ENCODE measurements at regions not wholly inside any gene's neighbourhood (a gene's known extent, or its start where the extent isn't known, plus 50 kb on each side); places are given as distances from the start of the nearest gene placed in this dataset.

- TF ChIP-seq EZH2 (IDR thresholded peaks at IDR 0.05; ENCODE audit: insufficient read depth, low read length) (no peak), CTCF (IDR thresholded peaks at IDR 0.05; ENCODE audit: insufficient read depth, low read depth, low read length) (no peak)
- H4K20me1 ChIP-seq (ENCODE audit: insufficient read depth, low read length): no peaks in the 10 kb centered on the region
- no peaks in the 10 kb centered on the region for H3K4me1 ChIP-seq (ENCODE audit: insufficient read depth, low read length)
- no peak overlapping the region for H3K9ac ChIP-seq (ENCODE audit: low read length)
- no peaks in the 10 kb centered on the region for H3K27me3 ChIP-seq (ENCODE audit: insufficient read depth, low read length)
- Mint-ChIP-seq H3K36me3 (ENCODE audit: low read depth, unreplicated experiment) (no peaks in the 10 kb centered on the region), H3K27ac (ENCODE audit: unreplicated experiment) (no peak overlapping the region), H3K9me3 (ENCODE audit: unreplicated experiment) (peaks cover 10% of the 10 kb centered on the region), H3K4me3 (ENCODE audit: unreplicated experiment) (no peak overlapping the region), H3K4me1 (ENCODE audit: low read depth, unreplicated experiment) (peaks cover 1% of the 10 kb centered on the region), H3K27me3 (ENCODE audit: low read depth, unreplicated experiment) (peaks cover 2% of the 10 kb centered on the region)
- no peak for DNase-seq (ENCODE audit: low read depth)
- H3K4me3 ChIP-seq (ENCODE audit: insufficient read depth, low read depth, low read length): no peak overlapping the region
- H3K36me3 ChIP-seq (ENCODE audit: insufficient read depth, low read length): no peaks in the 10 kb centered on the region
- H3K4me2 ChIP-seq (ENCODE audit: low read length): no peak overlapping the region
- H3K9me3 ChIP-seq (ENCODE audit: insufficient read depth, low read depth, low read length): peaks cover 2% of the 10 kb centered on the region
- H2AFZ ChIP-seq (ENCODE audit: low read depth, low read length): no peak overlapping the region
- no peaks in the 10 kb centered on the region for H3K79me2 ChIP-seq (ENCODE audit: insufficient read depth, low read length)
- H3K27ac ChIP-seq (ENCODE audit: low read depth, low read length): no peak overlapping the region
- no peak for FAIRE-seq
Measured at GRCh38 chr2:122182616-122183355, 427.3 kb downstream of the TSN start.

DNA sequence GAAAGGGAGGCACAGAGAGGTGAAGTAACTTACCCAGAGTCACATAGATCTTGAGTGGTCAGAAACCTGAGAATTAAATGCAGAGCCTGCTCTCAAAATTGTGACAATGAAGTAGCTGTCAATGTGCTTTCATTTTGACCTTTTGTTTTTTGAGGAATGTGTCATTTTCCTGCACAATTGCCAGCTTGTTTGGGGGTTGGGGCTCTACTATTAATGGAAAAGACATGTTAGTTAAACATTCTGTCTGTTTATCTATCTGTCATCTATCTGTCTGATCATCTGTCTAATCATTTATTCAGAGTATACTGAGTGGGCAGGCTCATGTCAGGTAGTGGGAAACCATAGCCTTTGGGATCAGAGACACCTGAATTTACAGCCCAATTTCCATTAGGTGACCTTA lies 428.4 kb downstream of the TSN start:
- no peak for TF ChIP-seq EZH2 (IDR thresholded peaks at IDR 0.05; ENCODE audit: insufficient read depth, low read length)
- TF ChIP-seq CTCF (IDR thresholded peaks at IDR 0.05; ENCODE audit: insufficient read depth, low read depth, low read length): no peak
- Histone ChIP-seq H2AFZ (ENCODE audit: low read depth, low read length) (no peak overlapping the region), H4K20me1 (ENCODE audit: insufficient read depth, low read length) (no peaks in the 10 kb centered on the region), H3K4me1 (ENCODE audit: insufficient read depth, low read length) (no peaks in the 10 kb centered on the region), H3K27me3 (ENCODE audit: insufficient read depth, low read length) (no peaks in the 10 kb centered on the region), H3K9ac (ENCODE audit: low read length) (no peak overlapping the region), H3K9me3 (ENCODE audit: insufficient read depth, low read depth, low read length) (peaks cover 2% of the 10 kb centered on the region), H3K27ac (ENCODE audit: low read depth, low read length) (no peak overlapping the region), H3K36me3 (ENCODE audit: insufficient read depth, low read length) (no peaks in the 10 kb centered on the region), H3K4me3 (ENCODE audit: insufficient read depth, low read depth, low read length) (no peak overlapping the region), H3K79me2 (ENCODE audit: insufficient read depth, low read length) (no peaks in the 10 kb centered on the region), H3K4me2 (ENCODE audit: low read length) (no peak overlapping the region)
- H3K9me3 Mint-ChIP-seq (ENCODE audit: unreplicated experiment): peaks cover 14% of the 10 kb centered on the region
- no peaks in the 10 kb centered on the region for H3K36me3 Mint-ChIP-seq (ENCODE audit: low read depth, unreplicated experiment)
- H3K4me3 Mint-ChIP-seq (ENCODE audit: unreplicated experiment): no peak overlapping the region
- H3K4me1 Mint-ChIP-seq (ENCODE audit: low read depth, unreplicated experiment): peaks cover 1% of the 10 kb centered on the region
- FAIRE-seq (no peak), DNase-seq (ENCODE audit: low read depth) (no peak)
- no peak overlapping the region for H3K27ac Mint-ChIP-seq (ENCODE audit: unreplicated experiment)
- no peaks in the 10 kb centered on the region for H3K27me3 Mint-ChIP-seq (ENCODE audit: low read depth, unreplicated experiment)

GRCh38 chr2:122186761-122187222 lies 431.3 kb downstream of the TSN start:
- H3K27ac Mint-ChIP-seq (ENCODE audit: unreplicated experiment): no peak overlapping the region
- H3K27ac ChIP-seq (ENCODE audit: low read depth, low read length): no peak overlapping the region

More at GRCh38 chr2:122186761-122187222, 431.3 kb downstream of the TSN start:
- H3K36me3 Mint-ChIP-seq (ENCODE audit: low read depth, unreplicated experiment): no peaks in the 10 kb centered on the region
- DNase-seq (ENCODE audit: low read depth): no peak
- H3K9me3 Mint-ChIP-seq (ENCODE audit: unreplicated experiment): peaks cover 3% of the 10 kb centered on the region
- no peak for FAIRE-seq
- Histone ChIP-seq H3K9ac (ENCODE audit: low read length) (no peak overlapping the region), H3K9me3 (ENCODE audit: insufficient read depth, low read depth, low read length) (no peaks in the 10 kb centered on the region), H3K4me1 (ENCODE audit: insufficient read depth, low read length) (no peaks in the 10 kb centered on the region), H4K20me1 (ENCODE audit: insufficient read depth, low read length) (no peaks in the 10 kb centered on the region), H3K27me3 (ENCODE audit: insufficient read depth, low read length) (no peaks in the 10 kb centered on the region), H3K4me3 (ENCODE audit: insufficient read depth, low read depth, low read length) (no peak overlapping the region), H3K4me2 (ENCODE audit: low read length) (no peak overlapping the region), H2AFZ (ENCODE audit: low read depth, low read length) (no peak overlapping the region), H3K36me3 (ENCODE audit: insufficient read depth, low read length) (no peaks in the 10 kb centered on the region), H3K79me2 (ENCODE audit: insufficient read depth, low read length) (no peaks in the 10 kb centered on the region)
- TF ChIP-seq CTCF (IDR thresholded peaks at IDR 0.05; ENCODE audit: insufficient read depth, low read depth, low read length) (no peak), EZH2 (IDR thresholded peaks at IDR 0.05; ENCODE audit: insufficient read depth, low read length) (no peak)
- peaks cover 10% of the 10 kb centered on the region for H3K27me3 Mint-ChIP-seq (ENCODE audit: low read depth, unreplicated experiment)
- H3K4me1 Mint-ChIP-seq (ENCODE audit: low read depth, unreplicated experiment): peaks cover under 1% of the 10 kb centered on the region
- H3K4me3 Mint-ChIP-seq (ENCODE audit: unreplicated experiment): no peak overlapping the region
